Liver (tissue), 8 donors: ENCODE measurements at regions not wholly inside any gene's neighbourhood (a gene's known extent, or its start where the extent isn't known, plus 50 kb on each side); places are given as distances from the start of the nearest gene placed in this dataset.

Source experiments
- DNase-seq: peaks from one replicate; pipeline ENCODE4 v3.0.0-alpha.2; 2017; ENCODE audit warnings: low spot score
- H3K27ac ChIP-seq, 2 donors: one replicate each; pipeline ENCODE4 v1.7.0; 2013; ENCODE audit warnings: inconsistent platforms in 2 of 2, low read length in 2 of 2, control low read depth in 1 of 2, low read depth in 1 of 2, mild to moderate bottlenecking in 1 of 2
- H3K27me3 ChIP-seq, 4 donors: one replicate each; pipeline versions ENCODE4 v1.6.1 to v1.7.0; 2013; ENCODE audit warnings: low read length in 3 of 4, inconsistent platforms in 1 of 4, mild to moderate bottlenecking in 1 of 4, moderate library complexity in 1 of 4; ENCODE audit not compliant: control insufficient read depth in 4 of 4, insufficient read depth in 4 of 4
- H3K36me3 ChIP-seq, 4 donors: one replicate each; pipeline versions ENCODE4 v1.6.1 to v1.7.0; 2013; ENCODE audit warnings: low read length in 3 of 4, mild to moderate bottlenecking in 3 of 4, low read depth in 1 of 4, moderate library complexity in 1 of 4; ENCODE audit not compliant: control insufficient read depth in 4 of 4, insufficient read depth in 3 of 4
- H3K4me1 ChIP-seq, 4 donors: one replicate each; pipeline versions ENCODE4 v1.6.1 to v1.7.0; 2013; ENCODE audit warnings: low read length in 3 of 4, mild to moderate bottlenecking in 3 of 4, moderate library complexity in 1 of 4; ENCODE audit not compliant: control insufficient read depth in 4 of 4, insufficient read depth in 4 of 4
- H3K4me3 ChIP-seq, 3 donors: one replicate each; pipeline versions ENCODE4 v1.6.1 to v1.7.0; 2013; ENCODE audit warnings: low read length in 3 of 3, control low read depth in 1 of 3, low read depth in 1 of 3, mild to moderate bottlenecking in 1 of 3
- H3K9ac ChIP-seq, 2 donors: one replicate each; pipeline ENCODE4 v1.7.0; 2013; ENCODE audit warnings: low read length in 2 of 2, mild to moderate bottlenecking in 2 of 2, moderate library complexity in 2 of 2, control low read depth in 1 of 2, low read depth in 1 of 2
- H3K9me3 ChIP-seq, 4 donors: one replicate each; pipeline versions ENCODE4 v1.6.1 to v1.7.0; 2013; ENCODE audit warnings: low read length in 3 of 4; ENCODE audit not compliant: control insufficient read depth in 4 of 4
- ATF3 ChIP-seq: IDR thresholded peaks from 2 replicates; pipeline ENCODE4 v1.6.1; 2016; ENCODE audit warnings: antibody characterized with exemption
- CTCF ChIP-seq: fragments of 150-350 bp; IDR thresholded peaks from 2 replicates; pipeline ENCODE4 v1.5.1; 2017; ENCODE audit warnings: improper control_type of control experiment, low read depth, low read length; ENCODE audit not compliant: missing input control
- EGR1 ChIP-seq, 2 donors: IDR thresholded peaks; 2 replicates each; pipeline ENCODE4 v1.6.1; 2016 to 2018; ENCODE audit warnings: antibody characterized with exemption in 2 of 2, low read depth in 2 of 2
- FOXA1 ChIP-seq: IDR thresholded peaks from 2 replicates; pipeline ENCODE4 v1.6.1; 2016; ENCODE audit warnings: antibody characterized with exemption
- FOXA2 ChIP-seq: IDR thresholded peaks from 2 replicates; pipeline ENCODE4 v1.6.1; 2016; ENCODE audit warnings: antibody characterized with exemption
- GABPA ChIP-seq, 2 donors: IDR thresholded peaks in 1 of 2; conservative IDR thresholded peaks in 1 of 2; 2 replicates each; pipeline ENCODE4 v1.6.1; 2016; ENCODE audit warnings: antibody characterized with exemption in 2 of 2, mild to moderate bottlenecking in 1 of 2, moderate library complexity in 1 of 2
- HNF4A ChIP-seq, 2 donors: conservative IDR thresholded peaks; 2 replicates each; pipeline ENCODE4 v1.6.1; 2016; ENCODE audit warnings: antibody characterized with exemption in 2 of 2, mild to moderate bottlenecking in 2 of 2
- HNF4G ChIP-seq: IDR thresholded peaks from 2 replicates; pipeline ENCODE4 v1.6.1; 2016; ENCODE audit warnings: antibody characterized with exemption
- JUND ChIP-seq, 2 donors: IDR thresholded peaks; 2 replicates each; pipeline ENCODE4 v1.6.1; 2016; ENCODE audit warnings: antibody characterized with exemption in 2 of 2
- MAX ChIP-seq: IDR thresholded peaks from 2 replicates; pipeline ENCODE4 v1.6.1; 2016; ENCODE audit warnings: antibody characterized with exemption
- NR2F2 ChIP-seq: IDR thresholded peaks from 2 replicates; pipeline ENCODE4 v1.6.1; 2016; ENCODE audit warnings: antibody characterized with exemption
- RAD21 ChIP-seq, 2 donors: IDR thresholded peaks; 2 replicates each; pipeline ENCODE4 v1.6.1; 2016; ENCODE audit warnings: antibody characterized with exemption in 2 of 2, mild to moderate bottlenecking in 2 of 2
- REST ChIP-seq: IDR thresholded peaks from 2 replicates; pipeline ENCODE4 v1.6.1; 2016; ENCODE audit warnings: antibody characterized with exemption, mild to moderate bottlenecking
- RXRA ChIP-seq, 2 donors: IDR thresholded peaks; 2 replicates each; pipeline ENCODE4 v1.6.1; 2017 to 2018; ENCODE audit warnings: antibody characterized with exemption in 2 of 2, mild to moderate bottlenecking in 1 of 2
- SP1 ChIP-seq: IDR thresholded peaks from 2 replicates; pipeline ENCODE4 v1.6.1; 2018; ENCODE audit warnings: antibody characterized with exemption, mild to moderate bottlenecking
- TAF1 ChIP-seq: conservative IDR thresholded peaks from 2 replicates; pipeline ENCODE4 v1.6.1; 2016; ENCODE audit warnings: antibody characterized with exemption, mild to moderate bottlenecking
- YY1 ChIP-seq: IDR thresholded peaks from 2 replicates; pipeline ENCODE4 v1.6.1; 2016; ENCODE audit warnings: antibody characterized with exemption, mild to moderate bottlenecking
- ZBTB33 ChIP-seq: IDR thresholded peaks from 2 replicates; pipeline ENCODE4 v1.6.1; 2016; ENCODE audit warnings: antibody characterized with exemption
- WGBS: extraction: QIAGEN DNeasy Blood & Tissue Kit; methylation state at CpG from one replicate; pipeline ENCODE4 v1.1.7; 2013; 5-methylcytosine and 5-hydroxymethylcytosine counted together
- donor health status: healthy.
- donor health status: healthy.
- donor health status: healthy.
- donor health status: healthy.
- donor health status: healthy.

- no peak for TF ChIP-seq TAF1
- H3K27ac ChIP-seq = no peak overlapping the region
- DNase-seq = no peak
- no peaks in the 10 kb centered on the region for H3K36me3 ChIP-seq
- no peak overlapping the region for H3K4me3 ChIP-seq
- no peaks in the 10 kb centered on the region for H3K4me1 ChIP-seq
- no peak overlapping the region for H3K9ac ChIP-seq
- H3K27me3 ChIP-seq = no peaks in the 10 kb centered on the region
- WGBS = 73% methylated on average over 3 of the region's 3 CpGs
- no peaks in the 10 kb centered on the region for H3K9me3 ChIP-seq
Observed at GRCh38 chrX:25860322-25860721, 277.8 kb upstream of the MAGEB18 start.

GRCh38 chrX:25869761-25870160, 268.4 kb upstream of the MAGEB18 start:
- Histone ChIP-seq H3K27ac (no peak overlapping the region), H3K36me3 (no peaks in the 10 kb centered on the region), H3K9ac (no peak overlapping the region), H3K27me3 (no peaks in the 10 kb centered on the region), H3K9me3 (no peaks in the 10 kb centered on the region), H3K4me3 (no peak overlapping the region), H3K4me1 (no peaks in the 10 kb centered on the region)
- WGBS = 63% methylated on average over 1 of the region's 1 CpG
- DNase-seq = no peak
- TF ChIP-seq RAD21 (IDR thresholded peaks at IDR 0.05) = no peak

GRCh38 chrX:25872786-25873185, 265.4 kb upstream of the MAGEB18 start:
- no peak for DNase-seq
- TF ChIP-seq RAD21 (IDR thresholded peaks at IDR 0.05) (no peak), ATF3 (no peak), ZBTB33 (no peak), MAX (no peak), FOXA1 (no peak), REST (no peak), HNF4G (no peak), NR2F2 (no peak), RXRA (IDR thresholded peaks at IDR 0.05) (no peak), YY1 (no peak), TAF1 (no peak), SP1 (no peak), FOXA2 (no peak), JUND (IDR thresholded peaks at IDR 0.05) (no peak), EGR1 (IDR thresholded peaks at IDR 0.05; ENCODE audit: low read depth in 2 of 2) (no peak), HNF4A (conservative IDR thresholded peaks at IDR 0.05) (no peak), CTCF (no peak), GABPA (IDR thresholded peaks at IDR 0.05 in 1 of 2, conservative IDR thresholded peaks at IDR 0.05 in 1 of 2) (no peak)
- H3K9me3 ChIP-seq = no peaks in the 10 kb centered on the region
- no peak overlapping the region for H3K4me3 ChIP-seq
- H3K27me3 ChIP-seq = no peaks in the 10 kb centered on the region
- no peak overlapping the region for H3K27ac ChIP-seq
- no peaks in the 10 kb centered on the region for H3K4me1 ChIP-seq
- H3K9ac ChIP-seq = no peak overlapping the region
- H3K36me3 ChIP-seq = no peaks in the 10 kb centered on the region
